ENCODE measurements at regions not wholly inside any gene's neighbourhood (a gene's known extent, or its start where the extent isn't known, plus 50 kb on each side); places are given as distances from the start of the nearest gene placed in this dataset.

- ATAC-seq: no peak
- in situ Hi-C loops (cut with MboI; ENCODE audit: low sequenced_read_pairs in 4 of 4): no loop called here
Observed at GRCh38 chr2:107729440-107729839, 97.3 kb upstream of the RGPD4 start.

DNA sequence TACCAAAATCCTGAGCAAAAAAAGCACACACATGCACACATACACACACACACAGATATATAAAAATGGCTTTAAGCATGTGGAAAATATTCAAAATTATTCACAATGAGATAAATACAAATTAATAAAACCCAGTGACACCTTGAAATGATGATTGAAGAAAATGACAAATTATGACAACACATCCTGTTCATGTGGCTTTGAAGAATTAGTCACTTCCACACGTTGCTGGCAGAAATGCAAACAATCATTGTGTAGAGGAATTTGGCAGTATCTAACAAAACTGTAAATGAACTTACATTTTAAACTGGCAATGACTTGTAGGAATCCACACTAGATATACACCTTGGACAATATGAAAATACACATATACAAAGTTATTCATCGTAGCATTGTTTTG is 95.8 kb upstream of the RGPD4 start:
- Histone ChIP-seq H3K4me3 (no peak overlapping the region), H3K27ac (no peak overlapping the region), H3K36me3 (no peaks in the 10 kb centered on the region), H3K4me1 (no peaks in the 10 kb centered on the region), H3K9me3 (no peaks in the 10 kb centered on the region), H3K27me3 (no peaks in the 10 kb centered on the region)
- intact Hi-C loops (cut with DNase I; ENCODE audit: low total_unique reads): no loop called here
- ATAC-seq (no peak), DNase-seq (no peak)
- in situ Hi-C loops (cut with MboI; ENCODE audit: low sequenced_read_pairs in 4 of 4): no loop called here
- TF ChIP-seq, protein P1, sequence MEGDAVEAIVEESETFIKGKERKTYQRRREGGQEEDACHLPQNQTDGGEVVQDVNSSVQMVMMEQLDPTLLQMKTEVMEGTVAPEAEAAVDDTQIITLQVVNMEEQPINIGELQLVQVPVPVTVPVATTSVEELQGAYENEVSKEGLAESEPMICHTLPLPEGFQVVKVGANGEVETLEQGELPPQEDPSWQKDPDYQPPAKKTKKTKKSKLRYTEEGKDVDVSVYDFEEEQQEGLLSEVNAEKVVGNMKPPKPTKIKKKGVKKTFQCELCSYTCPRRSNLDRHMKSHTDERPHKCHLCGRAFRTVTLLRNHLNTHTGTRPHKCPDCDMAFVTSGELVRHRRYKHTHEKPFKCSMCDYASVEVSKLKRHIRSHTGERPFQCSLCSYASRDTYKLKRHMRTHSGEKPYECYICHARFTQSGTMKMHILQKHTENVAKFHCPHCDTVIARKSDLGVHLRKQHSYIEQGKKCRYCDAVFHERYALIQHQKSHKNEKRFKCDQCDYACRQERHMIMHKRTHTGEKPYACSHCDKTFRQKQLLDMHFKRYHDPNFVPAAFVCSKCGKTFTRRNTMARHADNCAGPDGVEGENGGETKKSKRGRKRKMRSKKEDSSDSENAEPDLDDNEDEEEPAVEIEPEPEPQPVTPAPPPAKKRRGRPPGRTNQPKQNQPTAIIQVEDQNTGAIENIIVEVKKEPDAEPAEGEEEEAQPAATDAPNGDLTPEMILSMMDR (IDR thresholded peaks at IDR 0.05 in 4 of 5, conservative IDR thresholded peaks at IDR 0.05 in 1 of 5): no peak
- TF ChIP-seq POLR2A (IDR thresholded peaks at IDR 0.05): no peak

More at GRCh38 chr2:107729440-107729839, 97.3 kb upstream of the RGPD4 start:
- H3K4me3 ChIP-seq: no peak overlapping the region
- no peaks in the 10 kb centered on the region for H3K36me3 ChIP-seq
- no peaks in the 10 kb centered on the region for H3K4me1 ChIP-seq
- no peaks in the 10 kb centered on the region for H3K27me3 ChIP-seq
- DNase-seq: no peak
- intact Hi-C loops (cut with DNase I; ENCODE audit: low total_unique reads): no loop called here
- TF ChIP-seq, protein P1 (IDR thresholded peaks at IDR 0.05 in 4 of 5, conservative IDR thresholded peaks at IDR 0.05 in 1 of 5): no peak
- no peak for TF ChIP-seq POLR2A (IDR thresholded peaks at IDR 0.05)
- H3K9me3 ChIP-seq: no peaks in the 10 kb centered on the region
- H3K27ac ChIP-seq: no peak overlapping the region

DNA sequence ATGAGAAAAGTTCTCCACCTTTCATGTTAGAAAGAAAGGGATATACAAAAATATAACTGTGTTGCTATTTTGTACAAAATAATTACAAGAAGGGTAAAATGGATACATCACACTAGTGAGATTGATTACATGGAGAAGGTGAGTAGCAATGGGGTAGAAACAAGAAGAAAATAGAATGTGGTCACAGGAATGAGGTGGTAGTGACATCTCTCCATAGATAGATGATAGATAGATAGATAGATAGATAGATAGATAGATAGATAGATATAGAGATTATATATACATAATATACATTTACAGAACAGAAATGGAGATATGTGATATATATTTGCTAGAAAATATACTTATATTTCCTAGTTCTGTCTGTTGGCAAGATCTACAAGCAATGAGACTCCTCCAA is 95.3 kb upstream of the RGPD4 start:
- Histone ChIP-seq H3K4me3 (no peak overlapping the region), H3K4me1 (no peaks in the 10 kb centered on the region), H3K36me3 (no peaks in the 10 kb centered on the region), H3K9me3 (no peaks in the 10 kb centered on the region), H3K27ac (no peak overlapping the region), H3K27me3 (no peaks in the 10 kb centered on the region)
- intact Hi-C loops (cut with DNase I; ENCODE audit: low total_unique reads): no loop called here
- TF ChIP-seq, protein P1 (IDR thresholded peaks at IDR 0.05 in 4 of 5, conservative IDR thresholded peaks at IDR 0.05 in 1 of 5): no peak
- no peak for TF ChIP-seq POLR2A (IDR thresholded peaks at IDR 0.05)
- DNase-seq: no peak
- in situ Hi-C loops (cut with MboI; ENCODE audit: low sequenced_read_pairs in 4 of 4): no loop called here
- no peak for ATAC-seq

GRCh38 chr2:107735201-107735600 is 91.5 kb upstream of the RGPD4 start:
- in situ Hi-C loops (cut with MboI; ENCODE audit: low sequenced_read_pairs in 4 of 4): no loop called here

GRCh38 chr2:107737756-107738155 is 88.9 kb upstream of the RGPD4 start:
- H3K27ac ChIP-seq: no peak overlapping the region
- H3K36me3 ChIP-seq: no peaks in the 10 kb centered on the region
- no peaks in the 10 kb centered on the region for H3K4me1 ChIP-seq
- DNase-seq (no peak), ATAC-seq (no peak)
- no peaks in the 10 kb centered on the region for H3K27me3 ChIP-seq
- no peak overlapping the region for H3K4me3 ChIP-seq
- no peak for TF ChIP-seq POLR2A (IDR thresholded peaks at IDR 0.05)
- TF ChIP-seq, protein P1 (IDR thresholded peaks at IDR 0.05 in 4 of 5, conservative IDR thresholded peaks at IDR 0.05 in 1 of 5): no peak
- in situ Hi-C loops (cut with MboI; ENCODE audit: low sequenced_read_pairs in 4 of 4) (no loop called here), intact Hi-C loops (cut with DNase I; ENCODE audit: low total_unique reads) (no loop called here)
- no peaks in the 10 kb centered on the region for H3K9me3 ChIP-seq

More at GRCh38 chr2:107735201-107735600, 91.5 kb upstream of the RGPD4 start:
- no peak overlapping the region for H3K27ac ChIP-seq
- H3K27me3 ChIP-seq: no peaks in the 10 kb centered on the region
- H3K4me1 ChIP-seq: no peaks in the 10 kb centered on the region
- intact Hi-C loops (cut with DNase I; ENCODE audit: low total_unique reads): no loop called here
- no peaks in the 10 kb centered on the region for H3K36me3 ChIP-seq
- TF ChIP-seq, protein P1 (IDR thresholded peaks at IDR 0.05 in 4 of 5, conservative IDR thresholded peaks at IDR 0.05 in 1 of 5): no peak
- no peak for TF ChIP-seq POLR2A (IDR thresholded peaks at IDR 0.05)
- no peak for ATAC-seq
- no peak for DNase-seq
- no peaks in the 10 kb centered on the region for H3K9me3 ChIP-seq
- no peak overlapping the region for H3K4me3 ChIP-seq

All from gastrocnemius medialis (tissue), 4 donors.